GM19043 (cell line): ENCODE measurements at regions not wholly inside any gene's neighbourhood (a gene's known extent, or its start where the extent isn't known, plus 50 kb on each side); places are given as distances from the start of the nearest gene placed in this dataset.
"Not testable (repeated sequence)": the region's sequence is repeated elsewhere in the genome, so short reads cannot be mapped to it uniquely, and the experiment has no call there.

Source experiments
- ATAC-seq: cut with Tn5 transposase; IDR thresholded peaks from one replicate; pipeline ENCODE4 v1.9.1; 2021; ENCODE audit warnings: low read depth; ENCODE audit not compliant: unreplicated experiment

DNA sequence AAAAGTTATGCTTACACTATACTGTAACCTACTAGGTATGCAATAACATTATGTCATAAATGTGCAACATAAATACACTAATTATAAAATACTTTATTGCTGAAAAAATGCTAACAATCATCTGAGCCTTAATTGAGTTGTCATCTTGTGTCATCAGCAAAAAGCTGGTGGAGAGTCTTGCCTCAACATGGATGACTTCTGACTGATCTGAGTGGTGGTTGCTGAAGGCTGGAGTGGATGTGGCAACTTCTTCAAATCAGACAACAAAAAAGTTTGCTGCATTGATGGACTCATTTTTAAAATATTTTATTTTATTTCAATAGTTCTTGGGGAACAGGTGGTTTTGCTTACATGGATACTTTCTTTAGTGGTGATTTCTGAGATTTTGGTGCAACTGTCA is 93.9 kb upstream of the AMN1 start:
- no peak for ATAC-seq

DNA sequence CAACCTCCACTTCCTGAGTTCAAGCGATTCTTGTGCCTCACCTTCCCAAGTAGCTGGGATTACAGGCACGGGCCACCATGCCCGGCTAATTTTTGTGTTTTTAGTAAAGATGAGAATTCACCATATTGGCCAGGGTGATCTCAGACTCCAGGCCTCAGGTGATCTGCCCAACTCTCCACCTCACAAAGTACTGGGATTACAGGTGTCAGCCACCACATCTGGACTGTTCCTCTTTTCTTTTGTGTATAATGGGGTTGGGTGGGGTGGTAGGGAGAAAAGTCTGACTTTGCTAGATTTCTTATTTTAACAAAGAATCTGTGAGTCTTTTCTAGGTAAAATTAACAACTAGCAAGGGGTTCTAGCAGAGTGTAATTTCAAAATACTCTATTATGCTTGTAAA is 92.7 kb upstream of the AMN1 start:
- no peak for ATAC-seq

DNA sequence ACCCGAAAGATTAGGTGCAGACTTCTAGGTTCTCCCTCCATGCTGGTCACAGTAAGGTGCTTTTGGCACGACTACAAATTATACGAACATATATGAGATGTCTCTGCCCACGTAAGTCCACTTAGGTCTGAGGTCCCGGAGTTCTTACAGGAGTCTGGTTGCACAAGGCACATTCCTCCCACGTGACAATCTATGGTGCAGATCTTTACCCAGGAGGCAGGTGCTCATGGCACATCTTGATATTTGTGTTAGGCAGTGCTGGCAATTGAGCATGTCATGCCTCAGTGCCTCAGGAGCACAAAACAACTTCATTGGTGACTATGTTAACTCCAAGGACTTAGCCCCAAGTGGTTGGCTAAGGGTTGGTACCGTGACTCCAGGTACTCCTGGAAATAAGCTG is 92.0 kb upstream of the AMN1 start:
- no peak for ATAC-seq

DNA sequence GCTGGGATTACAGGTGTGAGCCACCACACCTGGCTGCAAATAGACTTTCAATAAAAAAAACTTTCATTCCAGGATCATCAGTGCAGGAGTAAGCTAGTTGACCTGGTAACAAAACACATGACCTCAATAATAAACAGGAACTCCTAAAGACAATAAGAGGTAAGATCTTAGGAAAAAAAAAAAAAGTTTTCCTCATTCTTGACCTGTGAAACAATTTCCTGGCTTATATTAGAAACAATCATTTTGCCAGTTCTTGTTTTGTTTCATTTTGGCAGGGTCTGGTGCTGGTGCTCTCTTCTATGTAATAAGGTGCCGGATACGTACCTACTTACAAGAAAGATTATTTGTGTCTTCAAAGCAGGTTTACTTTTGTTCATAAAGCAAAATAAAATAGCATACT is 90.6 kb upstream of the AMN1 start:
- ATAC-seq, result no peak

DNA sequence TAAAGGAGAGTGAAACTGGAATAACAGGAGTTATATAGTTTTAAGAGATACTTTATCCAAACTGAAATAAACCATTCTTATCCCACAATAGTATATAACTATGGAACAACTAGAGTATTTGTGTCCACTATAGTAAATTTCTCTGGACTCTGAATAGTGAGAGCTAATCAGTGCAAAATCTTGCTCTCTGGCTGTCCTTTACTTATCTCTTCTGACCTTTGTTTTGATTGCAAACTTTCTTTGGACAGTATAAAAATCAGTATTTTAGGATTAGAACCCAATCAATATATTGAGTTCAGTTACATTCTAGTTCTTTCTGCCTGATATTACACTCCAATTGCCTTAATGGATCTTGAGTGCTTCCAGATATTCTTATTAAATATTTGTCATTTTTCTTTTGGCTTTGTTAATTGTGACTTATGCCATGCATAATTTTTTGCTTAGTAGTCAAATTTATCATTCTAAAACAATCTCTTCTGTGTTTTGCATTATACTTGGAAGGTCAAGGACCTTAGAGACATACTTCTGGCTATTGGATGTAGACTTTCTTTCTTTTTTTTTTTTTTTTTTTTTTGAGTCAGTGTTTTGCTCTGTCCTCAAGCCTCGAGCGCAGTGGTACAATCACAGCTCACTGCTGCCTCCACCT is 89.9 kb upstream of the AMN1 start:
- no peak for ATAC-seq

DNA sequence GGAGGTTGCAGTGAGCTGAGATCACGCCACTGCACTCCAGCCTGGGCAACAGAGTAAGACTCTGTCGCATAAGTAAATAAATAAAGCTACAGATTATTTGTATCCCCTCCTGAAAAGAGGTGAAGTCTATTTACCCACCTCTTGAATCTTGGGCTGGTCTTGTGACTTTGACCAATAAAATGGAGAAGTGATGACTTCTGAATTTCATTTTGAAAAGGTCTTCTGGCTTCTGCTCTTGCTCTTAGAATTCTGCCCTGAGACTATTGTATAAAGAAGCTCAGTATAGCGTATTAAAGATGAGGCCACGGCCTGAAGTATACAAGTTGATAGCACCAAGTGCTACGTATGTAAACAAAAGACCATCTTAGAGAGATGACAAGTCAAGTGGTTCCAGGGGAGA is 88.3 kb upstream of the AMN1 start:
- no peak for ATAC-seq

DNA sequence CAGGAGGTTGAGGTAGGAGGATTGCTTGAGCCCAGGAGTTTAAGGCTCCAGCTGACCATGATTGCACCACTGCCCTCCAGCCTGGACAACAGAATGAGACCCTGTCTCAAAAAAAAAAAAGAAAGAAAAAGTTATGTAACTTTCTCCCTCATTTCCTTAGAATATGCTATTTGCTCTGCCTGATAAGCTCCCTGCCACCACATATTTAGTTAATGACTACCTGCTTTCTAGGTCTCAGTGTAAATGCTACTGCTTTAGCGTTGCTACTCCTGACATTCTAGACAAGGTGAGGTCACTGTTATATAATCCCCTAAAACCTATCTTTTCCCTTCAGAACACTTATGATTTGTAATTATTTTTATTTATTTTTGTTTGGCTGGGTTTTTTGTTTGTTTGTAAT is 86.3 kb upstream of the AMN1 start:
- ATAC-seq, result no peak

DNA sequence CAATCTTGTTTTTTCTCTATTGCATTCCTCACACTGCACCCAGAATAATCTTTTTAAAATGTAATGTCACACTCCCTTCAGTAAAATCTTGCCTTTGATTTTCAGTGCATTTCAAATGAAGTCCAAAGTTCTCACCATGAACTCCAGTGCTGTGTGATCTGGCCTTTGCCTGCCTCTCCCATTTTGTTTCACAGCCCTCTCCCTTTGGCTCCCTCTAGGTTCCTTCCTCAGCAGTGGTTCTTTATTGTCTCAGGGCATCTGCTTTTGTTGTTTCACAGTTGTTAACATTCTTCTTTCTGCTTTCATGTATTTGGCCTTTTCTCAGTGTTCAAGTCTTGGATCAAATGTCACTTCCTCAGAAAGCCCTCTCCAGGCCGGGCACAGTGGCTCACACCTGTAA is 84.5 kb upstream of the AMN1 start:
- no peak for ATAC-seq

DNA sequence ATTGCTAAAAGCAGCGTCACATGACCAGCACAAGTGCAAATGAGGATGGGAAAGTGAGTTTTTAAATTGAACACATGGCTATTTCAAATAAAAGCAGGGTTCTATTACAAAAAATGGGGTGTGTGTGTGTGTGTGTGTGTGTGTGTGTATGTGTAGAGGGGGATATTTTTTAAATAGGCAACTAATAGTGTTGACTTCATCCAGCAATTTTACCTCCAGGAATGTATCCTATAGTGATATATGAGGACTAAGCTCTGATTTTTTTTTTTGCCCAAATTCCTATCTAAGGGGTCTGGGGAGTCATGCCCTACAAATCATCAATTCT is 78.9 kb upstream of the AMN1 start:
- ATAC-seq, result no peak

DNA sequence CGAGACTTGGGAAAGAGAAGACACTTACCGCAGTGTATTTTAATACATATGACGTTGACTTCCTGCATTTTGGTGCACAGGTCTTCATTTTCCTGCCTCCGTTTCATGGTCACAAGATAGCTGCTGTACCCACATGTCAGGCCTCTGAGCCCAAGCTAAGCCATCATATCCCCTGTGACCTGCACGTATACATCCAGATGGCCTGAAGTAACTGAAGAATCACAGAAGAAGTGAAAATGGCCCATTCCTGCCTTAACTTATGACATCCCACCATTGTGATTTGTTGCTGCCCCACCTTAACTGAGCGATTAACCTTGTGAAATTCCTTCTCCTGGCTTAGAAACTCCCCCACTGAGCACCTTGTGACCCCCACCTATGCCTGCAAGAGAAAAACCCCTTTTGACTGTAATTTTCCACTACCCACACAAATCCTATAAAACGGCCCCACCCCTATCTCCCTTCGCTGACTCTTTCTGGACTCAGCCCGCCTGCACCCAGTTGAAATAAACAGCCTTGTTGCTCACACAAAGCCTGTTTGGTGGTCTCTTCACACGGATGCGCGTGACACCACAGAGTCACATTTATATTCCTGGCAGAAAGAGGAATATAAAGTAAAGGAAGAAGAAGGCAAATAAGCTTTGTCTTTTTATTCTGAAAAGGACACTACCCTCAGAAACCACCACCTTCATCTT is 78.4 kb upstream of the AMN1 start:
- ATAC-seq, result not testable (repeated sequence)

DNA sequence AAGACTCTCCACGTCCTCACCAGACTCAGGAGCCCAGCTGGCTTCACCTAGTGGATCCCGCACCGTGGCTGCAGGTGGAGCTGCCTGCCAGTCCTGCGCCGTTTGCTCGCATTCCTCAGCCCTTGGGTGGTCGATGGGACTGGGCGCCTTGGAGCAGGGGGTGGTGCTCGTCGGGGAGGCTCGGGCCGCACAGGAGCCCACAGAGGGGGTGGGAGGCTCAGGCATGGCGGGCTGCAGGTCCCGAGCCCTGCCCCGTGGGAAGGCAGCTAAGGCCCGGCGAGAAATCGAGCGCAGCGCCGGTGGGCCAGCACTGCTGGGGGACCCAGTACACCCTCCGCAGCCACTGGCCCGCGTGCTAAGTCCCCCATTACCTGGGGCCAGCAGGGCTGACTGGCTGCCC is 76.9 kb upstream of the AMN1 start:
- ATAC-seq, result not testable (repeated sequence)

DNA sequence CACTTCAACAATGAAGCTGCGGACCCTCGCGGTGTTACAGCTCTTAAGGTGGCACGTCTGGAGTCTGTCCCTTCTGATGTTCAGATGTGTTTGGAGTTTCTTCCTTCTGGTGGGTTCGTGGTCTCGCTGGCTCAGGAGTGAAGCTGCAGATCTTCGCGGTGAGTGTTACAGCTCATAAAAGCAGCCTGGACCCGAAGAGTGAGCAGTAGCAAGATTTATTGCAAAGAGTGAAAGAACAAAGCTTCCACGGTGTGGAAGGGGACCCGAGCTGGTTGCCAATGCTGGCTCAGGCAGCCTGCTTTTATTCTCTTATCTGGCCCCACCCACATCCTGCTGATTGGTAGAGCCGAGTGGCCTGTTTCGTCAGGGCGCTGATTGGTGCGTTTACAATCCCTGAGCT is 75.9 kb upstream of the AMN1 start:
- ATAC-seq, result not testable (repeated sequence)

DNA sequence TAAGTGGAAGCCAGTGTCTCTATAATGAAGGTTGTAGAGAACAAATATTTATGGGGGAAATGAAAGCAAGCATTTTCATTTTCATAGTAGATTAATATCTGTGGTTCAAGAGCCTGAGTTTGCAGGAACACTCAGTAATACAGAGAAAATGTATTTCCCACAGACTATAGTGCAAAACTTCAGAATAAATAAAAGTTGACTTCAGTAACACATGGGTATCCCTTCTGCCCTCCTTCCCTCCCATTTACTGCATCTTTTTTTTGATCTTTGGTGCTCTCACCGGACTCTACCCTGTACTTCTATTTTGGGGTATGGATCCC is 75.3 kb upstream of the AMN1 start:
- ATAC-seq, result no peak

DNA sequence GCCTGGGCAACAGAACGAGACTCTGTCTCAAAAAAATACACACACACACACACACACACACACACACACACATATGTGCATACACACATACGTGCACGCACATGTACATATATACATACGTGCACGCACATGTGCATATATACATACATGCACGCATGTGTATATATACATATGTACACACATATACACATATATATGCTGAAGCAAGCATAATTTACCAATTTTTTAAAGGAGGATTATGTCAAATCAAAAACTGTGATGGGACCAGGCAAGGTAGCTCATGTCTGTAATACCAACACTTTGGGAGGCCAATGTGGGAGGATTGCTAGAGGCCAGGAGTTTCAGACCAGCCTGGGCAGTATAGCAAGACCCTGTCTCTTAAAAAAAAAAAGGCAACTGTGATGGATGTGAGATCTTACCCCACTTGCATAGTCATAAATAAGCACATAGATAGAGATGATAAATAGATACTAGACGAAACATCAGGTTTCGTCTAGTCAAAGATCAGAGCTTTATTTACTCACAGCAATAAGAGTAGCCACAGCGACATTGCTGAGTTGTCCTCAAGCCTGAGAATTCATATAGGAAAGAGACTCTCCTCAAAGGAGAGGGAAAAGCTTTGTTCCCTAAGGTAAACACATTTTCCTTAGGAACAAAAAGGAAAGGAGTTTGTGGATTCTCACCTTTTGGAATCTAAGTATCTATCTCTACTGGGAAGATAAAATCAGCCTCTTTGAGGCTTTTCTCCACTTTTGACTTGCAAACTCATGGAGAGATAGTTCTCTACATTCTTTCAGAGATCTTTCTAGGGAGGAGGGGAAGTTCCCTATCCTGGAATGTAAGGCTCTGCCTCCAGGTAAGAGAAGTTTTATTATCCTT is 74.7 kb upstream of the AMN1 start:
- no peak for ATAC-seq

DNA sequence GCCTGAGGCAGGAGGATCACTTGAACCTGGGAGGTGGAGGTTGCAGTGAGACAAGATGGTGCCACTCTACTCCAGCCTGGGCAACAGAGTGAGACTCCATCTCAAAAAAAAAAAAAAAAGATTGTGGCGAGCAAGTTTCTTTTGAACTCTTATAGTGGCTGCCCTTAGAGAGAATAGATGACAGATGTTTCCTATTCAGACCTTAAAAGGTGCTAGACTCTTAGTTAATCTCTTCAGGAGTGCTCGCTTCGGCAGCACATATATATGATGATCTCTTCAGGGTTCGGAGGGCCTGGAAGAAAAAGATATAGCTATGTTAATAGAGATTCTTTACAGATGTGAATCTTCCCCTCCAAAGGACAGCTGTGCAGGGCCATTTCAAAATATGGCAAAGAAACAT is 73.1 kb upstream of the AMN1 start:
- no peak for ATAC-seq

DNA sequence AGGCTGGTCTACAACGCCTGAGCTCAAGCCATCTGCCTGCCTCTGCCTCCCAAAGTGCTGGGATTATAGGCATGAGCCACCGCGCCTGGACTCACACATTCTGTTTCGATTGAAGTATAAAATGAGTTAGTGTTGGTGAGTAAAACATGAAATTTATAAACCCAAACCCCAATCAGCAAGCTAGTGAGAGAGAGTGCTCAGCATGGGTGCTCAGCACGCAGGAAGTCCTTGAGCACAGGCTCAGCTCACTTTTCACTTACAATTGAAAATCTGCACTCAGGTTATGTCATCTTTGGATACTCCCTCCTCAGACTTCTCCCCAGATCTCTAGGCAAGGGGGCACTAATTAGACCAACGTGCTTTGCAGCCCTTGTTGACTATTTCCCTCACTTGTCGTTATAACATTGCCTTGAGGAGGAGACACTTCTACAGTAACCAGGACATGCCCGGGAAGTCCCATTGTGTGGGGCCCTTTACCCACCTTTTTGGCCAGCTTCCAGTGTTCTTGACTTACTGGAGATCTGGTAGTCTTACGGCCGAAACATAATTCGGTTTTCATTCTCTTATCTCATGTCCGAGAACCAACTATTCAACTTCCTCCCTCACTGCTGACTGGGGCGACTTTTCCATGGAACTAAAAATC is 68.5 kb upstream of the AMN1 start:
- ATAC-seq, result no peak

DNA sequence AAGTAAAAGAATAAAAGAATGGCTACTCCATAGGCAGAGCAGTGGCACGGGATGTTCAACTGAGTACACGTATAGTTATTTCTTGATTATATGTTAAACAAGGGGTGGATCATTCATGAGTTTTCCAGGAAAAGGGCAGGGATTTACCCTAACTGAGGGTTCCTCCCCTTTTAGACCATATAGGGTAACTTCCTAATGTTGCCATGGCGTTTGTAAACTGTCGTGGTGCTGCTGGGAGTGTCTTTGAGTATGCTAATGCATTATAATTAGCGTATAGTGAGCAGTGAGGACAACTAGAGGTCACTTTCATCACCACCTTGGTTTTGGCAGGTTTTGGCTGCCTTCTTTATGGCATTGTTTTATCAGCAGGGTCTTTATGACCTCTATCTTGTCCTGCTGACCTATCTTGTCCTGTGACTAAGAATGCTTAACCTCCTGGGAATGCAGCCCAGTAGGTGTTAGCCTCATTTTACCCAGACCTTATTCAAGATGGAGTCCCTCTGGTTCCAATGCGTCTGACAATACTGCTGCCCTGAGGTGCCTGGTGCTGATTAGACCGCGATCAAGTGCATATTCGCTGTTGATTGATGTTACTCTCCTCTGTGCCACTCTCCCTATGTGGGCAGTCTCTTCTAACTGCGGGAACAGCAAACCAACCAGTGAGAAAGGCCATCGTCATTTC is 67.6 kb upstream of the AMN1 start:
- no peak for ATAC-seq

DNA sequence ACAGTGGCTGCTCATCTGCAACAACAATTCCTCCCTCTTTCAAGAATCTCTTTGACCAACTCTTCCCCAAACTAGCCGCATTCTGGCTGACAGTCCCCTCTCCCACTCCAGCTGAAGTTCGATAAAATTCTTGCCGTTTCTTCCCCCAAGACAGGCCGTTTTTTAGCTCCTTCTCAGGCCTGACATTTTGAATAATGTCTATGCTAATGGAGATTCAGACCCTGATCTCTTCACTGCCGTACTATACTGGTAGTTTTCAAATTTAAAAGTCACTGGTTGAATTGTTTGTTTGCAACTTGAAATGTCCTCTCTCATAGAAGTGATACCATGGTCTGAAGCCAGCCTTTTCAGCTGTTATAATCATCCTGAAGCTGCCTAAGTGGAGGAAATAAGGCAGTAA is 65.9 kb upstream of the AMN1 start:
- no peak for ATAC-seq

DNA sequence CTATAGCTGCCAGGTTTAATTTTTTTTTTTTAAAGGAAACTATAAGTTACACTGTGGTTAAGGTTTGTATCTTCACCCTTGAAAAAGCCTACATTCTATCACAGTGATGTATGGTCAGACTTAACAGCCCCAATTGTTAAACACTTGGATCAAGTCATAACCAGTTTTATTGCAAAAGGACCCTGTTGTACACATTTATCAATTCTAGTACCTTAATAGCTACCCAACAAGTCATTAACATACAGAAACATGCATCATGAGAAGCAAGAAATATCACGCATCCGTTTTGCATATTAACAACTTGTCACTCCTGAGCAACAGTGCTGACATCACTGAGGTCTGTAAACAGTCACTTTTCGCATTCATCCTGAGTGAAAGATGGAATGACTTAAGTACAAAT is 62.4 kb upstream of the AMN1 start:
- ATAC-seq, result not testable (repeated sequence)

DNA sequence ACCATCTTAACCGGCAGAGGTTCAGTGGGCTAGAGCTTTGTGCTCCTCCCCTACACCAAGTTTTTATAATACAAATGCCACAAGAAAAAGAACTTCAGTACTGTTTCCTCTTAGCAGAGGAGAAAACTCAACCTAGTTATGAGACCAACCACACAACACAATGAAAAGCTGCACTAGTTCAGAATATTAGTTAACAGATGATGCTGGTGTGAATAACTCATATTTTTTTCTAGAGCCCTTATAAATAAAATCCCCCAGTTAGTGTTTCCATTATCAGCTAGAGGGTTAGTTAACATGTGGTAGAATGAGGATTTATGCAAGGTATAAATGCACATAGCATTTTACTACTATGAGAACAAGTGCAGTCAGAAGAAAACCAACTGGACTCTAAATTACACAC is 61.9 kb upstream of the AMN1 start:
- no peak for ATAC-seq

DNA sequence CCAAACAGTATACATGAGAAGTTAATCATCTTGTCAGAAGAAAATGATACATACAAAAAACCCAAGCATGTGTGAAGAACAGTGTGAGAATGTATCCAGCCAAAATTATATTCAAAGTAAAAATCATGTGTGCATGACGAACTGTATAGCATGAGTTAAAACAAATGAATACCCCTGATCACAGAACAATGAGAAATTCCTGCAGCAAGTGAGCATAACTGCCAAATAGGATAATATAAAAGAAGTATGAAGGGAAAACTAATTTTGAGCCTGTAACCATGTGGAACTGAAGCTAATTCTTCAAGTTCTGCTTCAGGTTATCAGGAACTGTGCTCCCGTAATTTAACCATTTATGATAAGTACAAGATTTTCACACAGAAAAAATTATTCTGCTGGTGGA is 56.5 kb upstream of the AMN1 start:
- ATAC-seq, result no peak
